GM13977 (cell line): ENCODE measurements at regions not wholly inside any gene's neighbourhood (a gene's known extent, or its start where the extent isn't known, plus 50 kb on each side); places are given as distances from the start of the nearest gene placed in this dataset.

Source experiments
- DNase-seq: peaks from one replicate; pipeline ENCODE4 v3.0.0; 2012; ENCODE audit warnings: low spot score
- CTCF ChIP-seq: IDR thresholded peaks from 2 replicates; pipeline ENCODE4 v1.5.1; 2012; ENCODE audit warnings: mild to moderate bottlenecking, control low read depth; ENCODE audit not compliant: insufficient read depth; ENCODE audit errors: extremely low read depth, missing control alignments
- in situ Hi-C: fragments of 300-500 bp; cut with MboI; formaldehyde crosslinking; loops from one replicate; pipeline ENCODE4 v1.12.0; 2022; ENCODE audit warnings: low sequenced_read_pairs, low pct_unique_long_range_greater_than_20kb, mixed read lengths, inconsistent platforms; ENCODE audit not compliant: unreplicated experiment

DNA sequence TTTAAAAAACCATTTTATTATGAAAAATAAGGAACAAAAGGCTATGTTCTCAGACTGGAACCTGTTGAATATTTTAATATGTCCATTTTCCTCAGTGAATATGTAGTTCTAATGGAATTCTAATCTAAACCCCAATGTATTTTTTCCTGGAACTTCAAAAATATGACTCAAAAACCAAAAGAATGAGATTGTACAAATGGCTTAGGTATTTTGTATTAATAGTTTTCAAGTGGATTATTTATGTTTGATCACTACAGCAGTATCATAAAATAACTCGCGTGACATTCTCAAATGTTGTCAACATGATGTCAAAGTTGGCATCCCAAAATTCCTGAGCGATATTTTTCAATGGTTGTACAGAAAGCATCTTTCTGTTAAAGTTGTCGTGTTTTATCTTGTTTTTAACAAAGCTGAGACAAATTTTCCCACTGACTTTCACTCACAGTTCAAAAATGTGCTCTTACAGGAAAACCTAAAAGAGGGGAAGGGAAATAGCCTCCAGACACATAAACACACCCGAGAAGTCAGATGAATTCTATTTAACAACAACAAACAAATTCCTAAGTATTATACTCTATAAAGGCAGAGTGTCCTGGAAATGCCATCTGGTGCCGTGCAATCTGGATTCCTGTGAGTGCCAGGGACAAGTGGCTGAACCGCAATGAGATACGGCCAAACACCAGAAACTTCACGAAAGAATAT is 68.1 kb upstream of the TAS2R1 start:
- no peak for DNase-seq
- TF ChIP-seq CTCF, result no peak
- in situ Hi-C loops, result no loop called here

DNA sequence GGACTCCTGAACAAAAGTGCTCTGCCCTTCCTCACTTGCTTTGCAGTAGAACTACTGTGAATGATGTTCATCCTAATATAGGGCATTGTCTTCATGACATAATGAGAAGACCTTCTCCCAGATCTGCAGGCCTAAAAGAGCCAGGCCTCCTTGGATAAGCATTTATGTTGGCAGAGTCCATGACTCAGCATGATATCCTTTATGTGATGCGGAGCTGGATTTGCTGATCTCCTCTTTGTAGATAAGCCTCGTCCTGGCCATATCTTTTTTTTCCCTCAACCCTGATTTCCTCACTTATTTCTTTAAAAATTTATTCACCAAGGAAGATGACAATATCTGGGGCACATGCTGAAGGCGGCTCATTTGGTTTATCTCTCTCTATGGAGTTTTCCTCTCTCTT is 62.4 kb upstream of the TAS2R1 start:
- DNase-seq, result no peak
- TF ChIP-seq CTCF, result no peak
- in situ Hi-C loops, result no loop called here

- TF ChIP-seq CTCF, result no peak
- no peak for DNase-seq
- in situ Hi-C loops, result no loop called here
These were observed 61.1 kb upstream of the TAS2R1 start for GRCh38 chr5:9691261-9691660.

DNA sequence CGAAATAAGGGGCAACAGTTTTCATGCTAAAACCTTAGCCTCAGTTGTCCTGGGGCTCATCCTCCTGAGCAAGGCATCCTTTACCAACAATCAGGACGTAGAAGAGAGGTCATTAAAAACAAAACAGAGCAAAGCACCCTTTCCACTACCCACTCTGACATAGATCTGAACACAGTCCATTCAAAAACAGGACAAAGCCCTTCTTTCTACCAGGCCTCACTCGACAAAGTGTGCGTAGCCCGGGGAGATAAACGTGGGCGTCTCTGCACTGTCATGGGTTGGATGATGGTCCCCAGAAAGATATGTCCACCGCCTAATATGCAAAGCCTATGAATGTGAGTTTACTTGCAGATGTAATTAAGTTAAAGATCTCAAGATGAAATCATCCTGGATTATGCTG is 60.6 kb upstream of the TAS2R1 start:
- DNase-seq, result no peak
- in situ Hi-C loops, result no loop called here
- TF ChIP-seq CTCF, result no peak

DNA sequence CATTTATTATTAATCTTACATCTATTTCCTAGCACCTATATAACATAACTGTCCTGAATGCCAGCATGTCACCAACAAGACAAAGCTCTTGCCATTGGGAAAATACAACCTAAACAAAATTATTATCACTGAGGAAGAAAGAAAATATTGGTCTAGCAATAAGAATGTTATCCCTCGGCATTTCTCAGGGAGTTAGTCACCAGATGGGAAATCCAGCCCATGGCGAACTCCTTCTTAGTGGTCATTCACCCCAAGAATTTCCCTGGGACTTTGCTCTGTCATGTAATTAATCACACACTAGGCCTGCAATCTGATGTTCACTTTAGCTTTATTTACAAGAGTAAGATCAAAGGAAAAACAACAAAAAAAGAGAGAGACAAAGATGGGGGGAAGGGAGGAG is 56.1 kb upstream of the TAS2R1 start:
- DNase-seq, result no peak
- TF ChIP-seq CTCF, result no peak
- in situ Hi-C loops, result no loop called here

DNA sequence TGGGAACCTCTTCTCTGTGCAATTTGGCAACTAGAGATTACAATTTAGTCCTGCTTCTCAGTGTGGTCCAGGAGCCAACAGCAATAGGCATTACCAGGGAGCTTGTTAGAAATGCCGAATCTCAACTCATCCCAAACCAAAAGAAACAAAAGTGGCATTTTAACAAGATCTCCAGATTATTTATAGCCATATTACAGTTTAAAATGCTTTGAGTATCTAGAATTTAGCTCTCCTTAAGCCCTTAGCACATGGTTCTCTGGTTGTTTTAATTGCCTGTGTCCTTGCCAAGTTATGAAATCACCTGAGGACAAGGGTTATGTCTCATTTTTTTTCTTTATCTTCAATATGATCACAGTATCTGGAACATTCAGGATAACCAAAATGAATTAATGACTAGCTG is 51.6 kb upstream of the TAS2R1 start:
- DNase-seq, result no peak
- in situ Hi-C loops, result no loop called here

More for the DNA sequence above, 51.6 kb upstream of the TAS2R1 start:
- no peak for TF ChIP-seq CTCF
